CD4-positive, alpha-beta T cell (primary cell): ENCODE measurements at regions not wholly inside any gene's neighbourhood (a gene's known extent, or its start where the extent isn't known, plus 50 kb on each side); places are given as distances from the start of the nearest gene placed in this dataset.

Experiments
- ATAC-seq: fragments of 200-7000 bp; cut with Tn5 transposase; one replicate; pipeline ENCODE4 v1.10.0; 2022; ENCODE audit warnings: mild to moderate bottlenecking; ENCODE audit not compliant: poor library complexity
- CTCF ChIA-PET: fragments of 350-600 bp; sonication (Branson Sonifier 250); formaldehyde crosslinking; loops from one replicate; lab custom pipeline; 2021; ENCODE audit warnings: antibody characterized with exemption, inconsistent platforms; lab: Charles Lee
- POLR2A ChIA-PET: fragments of 350-600 bp; sonication (Branson Sonifier 250); formaldehyde crosslinking; loops from one replicate; lab custom pipeline; 2021; ENCODE audit warnings: antibody characterized with exemption, inconsistent platforms; lab: Charles Lee
- DNase-seq, 14 experiments: peaks; one replicate each; pipeline ENCODE4 v3.0.0-alpha.2; 2013 to 2020; ENCODE audit warnings: mixed read lengths in 2 of 14
- H3K27ac ChIP-seq, 2 donors: one replicate each; pipeline versions ENCODE4 v1.5.1 to v1.7.0; 2013; ENCODE audit warnings: low read length in 2 of 2, low read depth in 1 of 2, mild to moderate bottlenecking in 1 of 2
- H3K27me3 ChIP-seq, 2 experiments: 1 replicate in 1 of 2; 2 replicates in 1 of 2; pipeline versions ENCODE4 v1.6.1 to v1.7.0; 2013; ENCODE audit warnings: low read length in 2 of 2, control low read depth in 1 of 2, mild to moderate bottlenecking in 1 of 2, moderate library complexity in 1 of 2; ENCODE audit not compliant: insufficient read depth in 2 of 2, control insufficient read depth in 1 of 2
- H3K36me3 ChIP-seq: one replicate; pipeline ENCODE4 v1.6.1; 2013; ENCODE audit warnings: low read length, control low read depth; ENCODE audit not compliant: insufficient read depth
- H3K4me1 ChIP-seq: one replicate; pipeline ENCODE4 v1.6.1; 2013; ENCODE audit warnings: low read length, control low read depth; ENCODE audit not compliant: insufficient read depth
- H3K4me3 ChIP-seq: one replicate; pipeline ENCODE4 v1.5.1; 2013; ENCODE audit warnings: mild to moderate bottlenecking, low read length, moderate library complexity
- H3K9me3 ChIP-seq, 2 experiments: 1 replicate in 1 of 2; 2 replicates in 1 of 2; pipeline versions ENCODE4 v1.6.1 to v1.7.0; 2013; ENCODE audit warnings: low read length in 2 of 2, mild to moderate bottlenecking in 2 of 2, control low read depth in 1 of 2, moderate library complexity in 1 of 2; ENCODE audit not compliant: control insufficient read depth in 1 of 2, insufficient read depth in 1 of 2
- H3K27ac Mint-ChIP-seq: one replicate; pipeline ENCODE4 v1.8.0; 2020; ENCODE audit warnings: mixed read lengths
- H3K27me3 Mint-ChIP-seq: one replicate; pipeline ENCODE4 v1.8.0; 2021; ENCODE audit warnings: mixed read lengths
- H3K36me3 Mint-ChIP-seq: one replicate; pipeline ENCODE4 v1.8.0; 2021; ENCODE audit warnings: low read depth, mixed read lengths
- H3K4me1 Mint-ChIP-seq: one replicate; pipeline ENCODE4 v1.8.0; 2021; ENCODE audit warnings: low read depth, mixed read lengths
- H3K4me3 Mint-ChIP-seq: one replicate; pipeline ENCODE4 v1.8.0; 2020; ENCODE audit warnings: mild to moderate bottlenecking, mixed read lengths
- H3K9me3 Mint-ChIP-seq: one replicate; pipeline ENCODE4 v1.8.0; 2020; ENCODE audit warnings: mixed read lengths
- CTCF ChIP-seq: fragments of 200-600 bp; IDR thresholded peaks from one replicate; pipeline ENCODE4 v1.8.0; 2022; ENCODE audit warnings: antibody characterized with exemption, mild to moderate bottlenecking
- intact Hi-C, 2 experiments: fragments of 100-400 bp; cut with DNase I in 1 of 2; cut with micrococcal nuclease in 1 of 2; formaldehyde crosslinking; loops; one replicate each; pipeline versions ENCODE4 v1.15.1 to v1.9.0; 2023 to 2025; cut with DNase I, micrococcal nuclease

- no peak overlapping the region for H3K4me3 Mint-ChIP-seq
- ChIA-PET CTCF (no interaction called here), POLR2A (no interaction called here)
- H3K27me3 Mint-ChIP-seq: no peaks in the 10 kb centered on the region
- no peak overlapping the region for H3K27ac ChIP-seq
- no peak overlapping the region for H3K4me3 ChIP-seq
- no peaks in the 10 kb centered on the region for H3K4me1 ChIP-seq
- H3K4me1 Mint-ChIP-seq: no peaks in the 10 kb centered on the region
- H3K27ac Mint-ChIP-seq: no peak overlapping the region
- H3K36me3 ChIP-seq: no peaks in the 10 kb centered on the region
- ATAC-seq: no peak
- no peaks in the 10 kb centered on the region for H3K27me3 ChIP-seq
- no peak for DNase-seq
- no peaks in the 10 kb centered on the region for H3K9me3 Mint-ChIP-seq
- no peak for TF ChIP-seq CTCF
- H3K9me3 ChIP-seq: peaks cover 0 to 36% of the 10 kb centered on the region in 2 experiments
- intact Hi-C loops: no loop called here
- no peaks in the 10 kb centered on the region for H3K36me3 Mint-ChIP-seq
These were observed 125.1 kb downstream of the GLRX3 start for GRCh38 chr10:130261306-130261705.

GRCh38 chr10:130261766-130262165, 125.6 kb downstream of the GLRX3 start:
- ChIA-PET POLR2A (no interaction called here), CTCF (no interaction called here)
- Mint-ChIP-seq H3K27ac (no peak overlapping the region), H3K36me3 (no peaks in the 10 kb centered on the region), H3K9me3 (no peaks in the 10 kb centered on the region), H3K27me3 (no peaks in the 10 kb centered on the region), H3K4me1 (no peaks in the 10 kb centered on the region), H3K4me3 (no peak overlapping the region)
- peaks cover 0 to 36% of the 10 kb centered on the region in 2 experiments for H3K9me3 ChIP-seq
- intact Hi-C loops: no loop called here
- DNase-seq: no peak
- no peaks in the 10 kb centered on the region for H3K36me3 ChIP-seq
- H3K27ac ChIP-seq: no peak overlapping the region
- no peak for TF ChIP-seq CTCF
- H3K4me3 ChIP-seq: no peak overlapping the region
- no peaks in the 10 kb centered on the region for H3K4me1 ChIP-seq
- no peak for ATAC-seq
- H3K27me3 ChIP-seq: no peaks in the 10 kb centered on the region

GRCh38 chr10:130263289-130263688, 127.1 kb downstream of the GLRX3 start:
- no peak overlapping the region for H3K4me3 Mint-ChIP-seq
- CTCF ChIA-PET: no interaction called here
- no peak for ATAC-seq

More at GRCh38 chr10:130263289-130263688, 127.1 kb downstream of the GLRX3 start:
- POLR2A ChIA-PET: no interaction called here
- H3K36me3 Mint-ChIP-seq: no peaks in the 10 kb centered on the region
- no peaks in the 10 kb centered on the region for H3K4me1 Mint-ChIP-seq
- Histone ChIP-seq H3K27ac (no peak overlapping the region), H3K36me3 (no peaks in the 10 kb centered on the region), H3K4me1 (no peaks in the 10 kb centered on the region), H3K9me3 (peaks cover 0 to 35% of the 10 kb centered on the region in 2 experiments), H3K4me3 (no peak overlapping the region), H3K27me3 (no peaks in the 10 kb centered on the region)
- H3K27ac Mint-ChIP-seq: no peak overlapping the region
- H3K9me3 Mint-ChIP-seq: no peaks in the 10 kb centered on the region
- intact Hi-C loops: no loop called here
- no peak for DNase-seq
- TF ChIP-seq CTCF: no peak
- H3K27me3 Mint-ChIP-seq: no peaks in the 10 kb centered on the region
